ENCODE measurements at regions not wholly inside any gene's neighbourhood (a gene's known extent, or its start where the extent isn't known, plus 50 kb on each side); places are given as distances from the start of the nearest gene placed in this dataset.
"Not testable (repeated sequence)": the region's sequence is repeated elsewhere in the genome, so short reads cannot be mapped to it uniquely, and the experiment has no call there.

- Histone ChIP-seq H3K4me3 (ENCODE audit: low read length) (no peak overlapping the region), H3K9me3 (ENCODE audit: control insufficient read depth, insufficient read depth, low read length) (no peaks in the 10 kb centered on the region), H3K36me3 (ENCODE audit: control insufficient read depth, insufficient read depth, low read length) (no peaks in the 10 kb centered on the region), H3K4me1 (ENCODE audit: control insufficient read depth, insufficient read depth, low read length) (peaks cover 2% of the 10 kb centered on the region; the same call in 1 of the 2 replicates), H3K27ac (ENCODE audit: low read length) (no peak overlapping the region), H3K27me3 (ENCODE audit: control insufficient read depth, insufficient read depth, low read length) (no peaks in the 10 kb centered on the region)
- DNase-seq (ENCODE audit: low read depth, low spot score) = no peak
- no CpG with 5 or more reads among the region's 1 CpG for WGBS (ENCODE audit: insufficient coverage, insufficient read length)
Observed at GRCh38 chr5:126120939-126121338, 302.3 kb upstream of the GRAMD2B start.

- Histone ChIP-seq H3K36me3 (ENCODE audit: control insufficient read depth, insufficient read depth, low read length) (no peaks in the 10 kb centered on the region), H3K27ac (ENCODE audit: low read length) (no peak overlapping the region), H3K27me3 (ENCODE audit: control insufficient read depth, insufficient read depth, low read length) (no peaks in the 10 kb centered on the region), H3K9me3 (ENCODE audit: control insufficient read depth, insufficient read depth, low read length) (no peaks in the 10 kb centered on the region), H3K4me3 (ENCODE audit: low read length) (no peak overlapping the region), H3K4me1 (ENCODE audit: control insufficient read depth, insufficient read depth, low read length) (peaks cover 5% of the 10 kb centered on the region; the same call in 1 of the 2 replicates)
- no CpG with 5 or more reads among the region's 4 CpGs for WGBS (ENCODE audit: insufficient coverage, insufficient read length)
- DNase-seq (ENCODE audit: low read depth, low spot score) = no peak
Observed at GRCh38 chr5:126122942-126123341, 300.3 kb upstream of the GRAMD2B start.

GRCh38 chr5:126124706-126125345 is 298.4 kb upstream of the GRAMD2B start:
- whole genome bisulfite sequencing (ENCODE audit: insufficient coverage, insufficient read length) = no CpG with 5 or more reads among the region's 4 CpGs
- H3K36me3 ChIP-seq (ENCODE audit: control insufficient read depth, insufficient read depth, low read length) = no peaks in the 10 kb centered on the region
- H3K4me1 ChIP-seq (ENCODE audit: control insufficient read depth, insufficient read depth, low read length) = peaks cover 5% of the 10 kb centered on the region; the same call in 1 of the 2 replicates
- no peak overlapping the region for H3K27ac ChIP-seq (ENCODE audit: low read length)
- no peaks in the 10 kb centered on the region for H3K9me3 ChIP-seq (ENCODE audit: control insufficient read depth, insufficient read depth, low read length)
- no peaks in the 10 kb centered on the region for H3K27me3 ChIP-seq (ENCODE audit: control insufficient read depth, insufficient read depth, low read length)
- no peak for DNase-seq (ENCODE audit: low read depth, low spot score)
- H3K4me3 ChIP-seq (ENCODE audit: low read length) = no peak overlapping the region

GRCh38 chr5:126125407-126125806 is 297.8 kb upstream of the GRAMD2B start:
- Histone ChIP-seq H3K27ac (ENCODE audit: low read length) (no peak overlapping the region), H3K27me3 (ENCODE audit: control insufficient read depth, insufficient read depth, low read length) (no peaks in the 10 kb centered on the region), H3K36me3 (ENCODE audit: control insufficient read depth, insufficient read depth, low read length) (no peaks in the 10 kb centered on the region), H3K4me3 (ENCODE audit: low read length) (no peak overlapping the region), H3K9me3 (ENCODE audit: control insufficient read depth, insufficient read depth, low read length) (no peaks in the 10 kb centered on the region), H3K4me1 (ENCODE audit: control insufficient read depth, insufficient read depth, low read length) (peaks cover 5% of the 10 kb centered on the region; the same call in 1 of the 2 replicates)
- WGBS (ENCODE audit: insufficient coverage, insufficient read length) = no CpG with 5 or more reads among the region's 2 CpGs
- no peak for DNase-seq (ENCODE audit: low read depth, low spot score)

- no CpG with 5 or more reads among the region's 4 CpGs for WGBS (ENCODE audit: insufficient coverage, insufficient read length)
- Histone ChIP-seq H3K9me3 (ENCODE audit: control insufficient read depth, insufficient read depth, low read length) (no peaks in the 10 kb centered on the region), H3K4me3 (ENCODE audit: low read length) (no peak overlapping the region), H3K27ac (ENCODE audit: low read length) (no peak overlapping the region), H3K27me3 (ENCODE audit: control insufficient read depth, insufficient read depth, low read length) (no peaks in the 10 kb centered on the region), H3K4me1 (ENCODE audit: control insufficient read depth, insufficient read depth, low read length) (peaks cover 5% of the 10 kb centered on the region; the same call in 1 of the 2 replicates), H3K36me3 (ENCODE audit: control insufficient read depth, insufficient read depth, low read length) (no peaks in the 10 kb centered on the region)
- no peak for DNase-seq (ENCODE audit: low read depth, low spot score)
Observed at GRCh38 chr5:126126574-126126973, 296.6 kb upstream of the GRAMD2B start.

- WGBS (ENCODE audit: insufficient coverage, insufficient read length) = no CpG with 5 or more reads among the region's 2 CpGs
- not testable (repeated sequence) for H3K9me3 ChIP-seq (ENCODE audit: control insufficient read depth, insufficient read depth, low read length); DNase-seq (ENCODE audit: low read depth, low spot score); H3K36me3 ChIP-seq (ENCODE audit: control insufficient read depth, insufficient read depth, low read length); H3K27ac ChIP-seq (ENCODE audit: low read length); H3K27me3 ChIP-seq (ENCODE audit: control insufficient read depth, insufficient read depth, low read length); H3K4me1 ChIP-seq (ENCODE audit: control insufficient read depth, insufficient read depth, low read length); H3K4me3 ChIP-seq (ENCODE audit: low read length)
Observed at GRCh38 chr5:126127371-126127770, 295.8 kb upstream of the GRAMD2B start.

GRCh38 chr5:126129431-126129830 is 293.8 kb upstream of the GRAMD2B start:
- no CpG with 5 or more reads among the region's 2 CpGs for WGBS (ENCODE audit: insufficient coverage, insufficient read length)

GRCh38 chr5:126133424-126133823 is 289.8 kb upstream of the GRAMD2B start:
- WGBS (ENCODE audit: insufficient coverage, insufficient read length) = no CpG with 5 or more reads among the region's 1 CpG
- H3K27me3 ChIP-seq (ENCODE audit: control insufficient read depth, insufficient read depth, low read length) = no peaks in the 10 kb centered on the region
- no peaks in the 10 kb centered on the region for H3K4me1 ChIP-seq (ENCODE audit: control insufficient read depth, insufficient read depth, low read length)
- no peaks in the 10 kb centered on the region for H3K36me3 ChIP-seq (ENCODE audit: control insufficient read depth, insufficient read depth, low read length)
- no peak for DNase-seq (ENCODE audit: low read depth, low spot score)
- no peaks in the 10 kb centered on the region for H3K9me3 ChIP-seq (ENCODE audit: control insufficient read depth, insufficient read depth, low read length)
- H3K27ac ChIP-seq (ENCODE audit: low read length) = no peak overlapping the region
- H3K4me3 ChIP-seq (ENCODE audit: low read length) = no peak overlapping the region

More at GRCh38 chr5:126129431-126129830, 293.8 kb upstream of the GRAMD2B start:
- no peak for DNase-seq (ENCODE audit: low read depth, low spot score)
- no peak overlapping the region for H3K27ac ChIP-seq (ENCODE audit: low read length)
- no peak overlapping the region for H3K4me3 ChIP-seq (ENCODE audit: low read length)
- no peaks in the 10 kb centered on the region for H3K9me3 ChIP-seq (ENCODE audit: control insufficient read depth, insufficient read depth, low read length)
- H3K27me3 ChIP-seq (ENCODE audit: control insufficient read depth, insufficient read depth, low read length) = no peaks in the 10 kb centered on the region
- H3K4me1 ChIP-seq (ENCODE audit: control insufficient read depth, insufficient read depth, low read length) = peaks cover 3% of the 10 kb centered on the region; the same call in 1 of the 2 replicates
- H3K36me3 ChIP-seq (ENCODE audit: control insufficient read depth, insufficient read depth, low read length) = no peaks in the 10 kb centered on the region

- WGBS (ENCODE audit: insufficient coverage, insufficient read length) = no CpG with 5 or more reads among the region's 2 CpGs
- H3K27me3 ChIP-seq (ENCODE audit: control insufficient read depth, insufficient read depth, low read length) = no peaks in the 10 kb centered on the region
- H3K4me1 ChIP-seq (ENCODE audit: control insufficient read depth, insufficient read depth, low read length) = no peaks in the 10 kb centered on the region; the same call in 1 of the 2 replicates
- no peak overlapping the region for H3K27ac ChIP-seq (ENCODE audit: low read length)
- DNase-seq (ENCODE audit: low read depth, low spot score) = no peak
- no peaks in the 10 kb centered on the region for H3K36me3 ChIP-seq (ENCODE audit: control insufficient read depth, insufficient read depth, low read length)
- no peaks in the 10 kb centered on the region for H3K9me3 ChIP-seq (ENCODE audit: control insufficient read depth, insufficient read depth, low read length)
- H3K4me3 ChIP-seq (ENCODE audit: low read length) = no peak overlapping the region
Observed at GRCh38 chr5:126137891-126138280, 285.3 kb upstream of the GRAMD2B start.

GRCh38 chr5:126138281-126138931 is 284.8 kb upstream of the GRAMD2B start:
- Histone ChIP-seq H3K9me3 (ENCODE audit: control insufficient read depth, insufficient read depth, low read length) (no peaks in the 10 kb centered on the region), H3K4me1 (ENCODE audit: control insufficient read depth, insufficient read depth, low read length) (no peaks in the 10 kb centered on the region; the same call in 1 of the 2 replicates), H3K36me3 (ENCODE audit: control insufficient read depth, insufficient read depth, low read length) (no peaks in the 10 kb centered on the region), H3K4me3 (ENCODE audit: low read length) (no peak overlapping the region), H3K27ac (ENCODE audit: low read length) (no peak overlapping the region), H3K27me3 (ENCODE audit: control insufficient read depth, insufficient read depth, low read length) (no peaks in the 10 kb centered on the region)
- whole genome bisulfite sequencing (ENCODE audit: insufficient coverage, insufficient read length) = no CpG with 5 or more reads among the region's 3 CpGs
- no peak for DNase-seq (ENCODE audit: low read depth, low spot score)
